ENCODE measurements at regions not wholly inside any gene's neighbourhood (a gene's known extent, or its start where the extent isn't known, plus 50 kb on each side); places are given as distances from the start of the nearest gene placed in this dataset.

- TF ChIP-seq CTCF (IDR thresholded peaks at IDR 0.05), result no peak
- TF ChIP-seq POLR2A (IDR thresholded peaks at IDR 0.05), result no peak
These were observed 105.3 kb downstream of the SIK1 start for GRCh38 chr21:43321611-43322010.
